ENCODE measurements at regions not wholly inside any gene's neighbourhood (a gene's known extent, or its start where the extent isn't known, plus 50 kb on each side); places are given as distances from the start of the nearest gene placed in this dataset.
A peak's percentile ranks its signal among the peaks of the same experiment; 100 is the strongest.

DNA sequence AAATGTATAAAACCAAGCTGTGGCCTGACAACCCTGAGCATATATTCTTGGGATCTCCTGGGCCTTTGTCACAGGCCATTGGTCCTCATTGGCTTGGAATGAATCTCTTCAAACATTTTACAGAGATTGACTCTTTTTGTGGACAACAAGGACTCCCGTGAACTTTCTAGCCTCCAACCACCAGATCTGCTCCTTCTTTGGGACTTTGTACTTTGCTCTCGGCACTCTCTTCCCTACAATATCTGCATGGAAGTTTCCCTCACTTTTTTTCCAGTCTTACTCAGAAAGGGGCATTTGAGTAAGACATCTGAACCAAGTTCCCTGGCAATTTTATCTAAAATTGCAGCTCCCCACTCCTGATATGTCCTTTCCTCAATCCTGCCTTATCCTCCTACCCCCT lies 158.8 kb downstream of the PHLDA1 start:
- no peaks in the 10 kb centered on the region for H3K9me3 ChIP-seq
- TF ChIP-seq HOXB5 (CRISPR knock-in tag; IDR thresholded peaks at IDR 0.05) (no peak), ZC3H11A (IDR thresholded peaks at IDR 0.05) (no peak), ZNF302 (CRISPR knock-in tag; IDR thresholded peaks at IDR 0.05) (no peak), FOXS1 (CRISPR knock-in tag; IDR thresholded peaks at IDR 0.05) (no peak), MAFK (IDR thresholded peaks at IDR 0.05; ENCODE audit: partially characterized antibody) (no peak), RARB (CRISPR knock-in tag; IDR thresholded peaks at IDR 0.05) (no peak), NFE2L2 (conservative IDR thresholded peaks at IDR 0.05; ENCODE audit: low read length) (no peak), CBX8 (IDR thresholded peaks at IDR 0.05) (no peak), RAD21 (conservative IDR thresholded peaks at IDR 0.05 in 1 of 2, IDR thresholded peaks at IDR 0.05 in 1 of 2) (no peak), REST (IDR thresholded peaks at IDR 0.05) (no peak)
- TF ChIP-seq, protein P1, sequence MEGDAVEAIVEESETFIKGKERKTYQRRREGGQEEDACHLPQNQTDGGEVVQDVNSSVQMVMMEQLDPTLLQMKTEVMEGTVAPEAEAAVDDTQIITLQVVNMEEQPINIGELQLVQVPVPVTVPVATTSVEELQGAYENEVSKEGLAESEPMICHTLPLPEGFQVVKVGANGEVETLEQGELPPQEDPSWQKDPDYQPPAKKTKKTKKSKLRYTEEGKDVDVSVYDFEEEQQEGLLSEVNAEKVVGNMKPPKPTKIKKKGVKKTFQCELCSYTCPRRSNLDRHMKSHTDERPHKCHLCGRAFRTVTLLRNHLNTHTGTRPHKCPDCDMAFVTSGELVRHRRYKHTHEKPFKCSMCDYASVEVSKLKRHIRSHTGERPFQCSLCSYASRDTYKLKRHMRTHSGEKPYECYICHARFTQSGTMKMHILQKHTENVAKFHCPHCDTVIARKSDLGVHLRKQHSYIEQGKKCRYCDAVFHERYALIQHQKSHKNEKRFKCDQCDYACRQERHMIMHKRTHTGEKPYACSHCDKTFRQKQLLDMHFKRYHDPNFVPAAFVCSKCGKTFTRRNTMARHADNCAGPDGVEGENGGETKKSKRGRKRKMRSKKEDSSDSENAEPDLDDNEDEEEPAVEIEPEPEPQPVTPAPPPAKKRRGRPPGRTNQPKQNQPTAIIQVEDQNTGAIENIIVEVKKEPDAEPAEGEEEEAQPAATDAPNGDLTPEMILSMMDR (IDR thresholded peaks at IDR 0.05) = no peak
- no peak for ATAC-seq
- H3K4me3 ChIP-seq = no peak overlapping the region
- DNase-seq (ENCODE audit: low read depth in 1 of 2, low spot score in 1 of 2) = no peak
- H3K4me1 ChIP-seq = peaks cover 21% of the 10 kb centered on the region
- POLR2A ChIA-PET = no interaction called here
- CTCF ChIA-PET = no interaction called here
- no peak overlapping the region for H3K4me2 ChIP-seq
- WGBS (ENCODE audit: missing lambda C conversion rate) = 86% methylated on average over 2 of the region's 2 CpGs
- no peak for FAIRE-seq
- peak overlapping the region in 1 of 2 experiments; percentile 31; a peak in 1 of 6 replicates for H3K27ac ChIP-seq

- no peak overlapping the region for H3K4me3 ChIP-seq
- TF ChIP-seq HES2 (IDR thresholded peaks at IDR 0.05) = no peak
- no peak for TF ChIP-seq BCL3 (IDR thresholded peaks at IDR 0.05)
- no peak for TF ChIP-seq TFCP2L1 (CRISPR knock-in tag; IDR thresholded peaks at IDR 0.05)
- TF ChIP-seq HDAC2 (IDR thresholded peaks at IDR 0.05) = no peak
- no peak for TF ChIP-seq CEBPB (IDR thresholded peaks at IDR 0.05)
- TF ChIP-seq ELK1 (IDR thresholded peaks at IDR 0.05; ENCODE audit: low read depth, low read length) = no peak
- no peak for TF ChIP-seq KDM5A (IDR thresholded peaks at IDR 0.05)
- TF ChIP-seq BHLHE40 (IDR thresholded peaks at IDR 0.05; ENCODE audit: low read depth, low read length) = no peak
- no peak for TF ChIP-seq FOSB (CRISPR knock-in tag; IDR thresholded peaks at IDR 0.05)
- TF ChIP-seq CHD4 (IDR thresholded peaks at IDR 0.05; ENCODE audit: borderline replicate concordance) = no peak
- TF ChIP-seq JUNB (IDR thresholded peaks at IDR 0.05) = no peak
- no peak for TF ChIP-seq POLR2AphosphoS2 (conservative IDR thresholded peaks at IDR 0.05; ENCODE audit: low read length)
- peaks cover 7% of the 10 kb centered on the region; the same call in 2 of the 3 replicates for H3K4me1 ChIP-seq
- 89% methylated on average over 2 of the region's 2 CpGs for WGBS (ENCODE audit: missing lambda C conversion rate)
- H3K27ac ChIP-seq = 0 out of 6 replicates have a peak overlapping the region, but pooled peaks of 1 of the 2 experiments have one; percentile 17
- FAIRE-seq (no peak), DNase-seq (ENCODE audit: low read depth in 1 of 2, low spot score in 1 of 2) (no peak), ATAC-seq (no peak)
- no peak overlapping the region for H3K4me2 ChIP-seq
- no peaks in the 10 kb centered on the region for H3K9me3 ChIP-seq
- CTCF ChIA-PET = interaction anchor here (0.9 to 1.5 kb wide), 3 partner anchors 9 to 40 kb away, joined by 3 read pairs; no protein-coding TSS in a partner anchor
- POLR2A ChIA-PET = no interaction called here
Measured at GRCh38 chr12:75870878-75871277, 160.7 kb downstream of the PHLDA1 start.
